Glutamatergic neuron (in vitro differentiated cells): ENCODE measurements at regions not wholly inside any gene's neighbourhood (a gene's known extent, or its start where the extent isn't known, plus 50 kb on each side); places are given as distances from the start of the nearest gene placed in this dataset.

ENCODE experiments used
- DNase-seq: peaks from one replicate; pipeline ENCODE4 v3.0.0; 2022
- H3K27ac Mint-ChIP-seq: one replicate; pipeline ENCODE4 v1.8.0; 2020; ENCODE audit warnings: mild to moderate bottlenecking, mixed read lengths, inconsistent platforms; ENCODE audit not compliant: unreplicated experiment
- H3K27me3 Mint-ChIP-seq: one replicate; pipeline ENCODE4 v1.8.0; 2020; ENCODE audit warnings: mild to moderate bottlenecking, moderate library complexity, mixed read lengths, inconsistent platforms; ENCODE audit not compliant: unreplicated experiment
- H3K36me3 Mint-ChIP-seq: one replicate; pipeline ENCODE4 v1.8.0; 2020; ENCODE audit warnings: mild to moderate bottlenecking, mixed read lengths, inconsistent platforms; ENCODE audit not compliant: unreplicated experiment
- H3K4me1 Mint-ChIP-seq: one replicate; pipeline ENCODE4 v1.8.0; 2020; ENCODE audit warnings: mild to moderate bottlenecking, low read depth, mixed read lengths, inconsistent platforms; ENCODE audit not compliant: unreplicated experiment
- H3K4me3 Mint-ChIP-seq: one replicate; pipeline ENCODE4 v1.8.0; 2020; ENCODE audit warnings: mild to moderate bottlenecking, mixed read lengths, inconsistent platforms; ENCODE audit not compliant: unreplicated experiment
- H3K9me3 Mint-ChIP-seq: one replicate; pipeline ENCODE4 v1.8.0; 2020; ENCODE audit warnings: mild to moderate bottlenecking, moderate library complexity, mixed read lengths, inconsistent platforms; ENCODE audit not compliant: unreplicated experiment
- CTCF ChIP-seq: fragments of 200-600 bp; sonication (generic); IDR thresholded peaks from one replicate; pipeline ENCODE4 v1.5.0; 2021; ENCODE audit not compliant: partially characterized antibody, unreplicated experiment

GRCh38 chr1:81617308-81617967 lies 183.3 kb upstream of the ADGRL2 start:
- Mint-ChIP-seq H3K27me3 (no peaks in the 10 kb centered on the region), H3K36me3 (peaks cover 5% of the 10 kb centered on the region), H3K4me1 (peaks cover 3% of the 10 kb centered on the region), H3K4me3 (no peak overlapping the region), H3K27ac (no peak overlapping the region), H3K9me3 (peaks cover 2% of the 10 kb centered on the region)
- TF ChIP-seq CTCF: no peak
- DNase-seq: no peak

DNA sequence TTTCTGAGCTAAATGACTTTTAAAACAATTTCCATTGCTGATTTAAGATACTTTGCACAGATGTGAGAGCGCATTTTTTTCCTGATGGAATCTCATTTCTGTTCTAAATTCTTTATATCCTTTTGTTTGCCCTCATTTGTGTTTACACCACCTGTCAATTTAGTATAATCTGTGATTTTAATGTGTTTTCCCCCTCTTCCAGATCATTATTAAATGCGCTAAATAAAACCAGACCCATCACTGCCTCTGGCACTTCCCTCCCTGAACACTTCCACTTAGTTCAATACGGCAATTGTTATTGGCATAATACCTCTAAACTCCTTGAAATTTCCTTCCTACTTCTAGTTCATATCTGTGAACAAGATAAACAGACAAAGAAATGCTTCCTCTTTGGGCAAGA lies 186.9 kb upstream of the ADGRL2 start:
- peaks cover 2% of the 10 kb centered on the region for H3K9me3 Mint-ChIP-seq
- no peak for TF ChIP-seq CTCF
- H3K27ac Mint-ChIP-seq: no peak overlapping the region
- DNase-seq: no peak
- H3K27me3 Mint-ChIP-seq: no peaks in the 10 kb centered on the region
- H3K36me3 Mint-ChIP-seq: peaks cover 9% of the 10 kb centered on the region
- H3K4me3 Mint-ChIP-seq: no peak overlapping the region
- H3K4me1 Mint-ChIP-seq: peaks cover 3% of the 10 kb centered on the region

DNA sequence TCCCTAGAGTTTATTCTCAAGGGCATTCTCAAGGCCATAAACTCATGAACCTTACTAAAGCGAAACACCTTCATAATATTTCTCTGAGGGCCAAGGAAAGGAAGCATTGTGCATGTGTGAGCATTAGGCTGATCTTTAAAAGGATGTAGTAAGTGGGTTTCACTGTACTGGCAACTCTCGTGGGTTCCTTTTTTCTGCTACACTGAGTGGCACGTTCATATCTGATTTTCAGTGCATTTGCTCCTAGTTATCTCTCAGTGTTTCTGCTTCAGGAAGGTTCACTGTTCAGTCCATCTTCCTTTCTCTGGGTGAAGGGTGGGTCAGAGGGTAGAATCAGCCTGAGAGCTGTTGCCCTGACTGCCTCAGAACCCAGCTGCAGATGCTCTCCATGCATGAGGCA lies 192.8 kb upstream of the ADGRL2 start:
- no peak overlapping the region for H3K27ac Mint-ChIP-seq
- TF ChIP-seq CTCF: no peak
- no peaks in the 10 kb centered on the region for H3K9me3 Mint-ChIP-seq
- peaks cover 5% of the 10 kb centered on the region for H3K36me3 Mint-ChIP-seq
- H3K27me3 Mint-ChIP-seq: no peaks in the 10 kb centered on the region
- DNase-seq: no peak
- H3K4me1 Mint-ChIP-seq: peaks cover 9% of the 10 kb centered on the region
- H3K4me3 Mint-ChIP-seq: no peak overlapping the region

- no peaks in the 10 kb centered on the region for H3K27me3 Mint-ChIP-seq
- H3K4me3 Mint-ChIP-seq: no peak overlapping the region
- no peak overlapping the region for H3K27ac Mint-ChIP-seq
- peaks cover 9% of the 10 kb centered on the region for H3K4me1 Mint-ChIP-seq
- no peaks in the 10 kb centered on the region for H3K9me3 Mint-ChIP-seq
- TF ChIP-seq CTCF: no peak
- no peak for DNase-seq
- peaks cover 5% of the 10 kb centered on the region for H3K36me3 Mint-ChIP-seq
These were observed 193.6 kb upstream of the ADGRL2 start for GRCh38 chr1:81607086-81607485.

DNA sequence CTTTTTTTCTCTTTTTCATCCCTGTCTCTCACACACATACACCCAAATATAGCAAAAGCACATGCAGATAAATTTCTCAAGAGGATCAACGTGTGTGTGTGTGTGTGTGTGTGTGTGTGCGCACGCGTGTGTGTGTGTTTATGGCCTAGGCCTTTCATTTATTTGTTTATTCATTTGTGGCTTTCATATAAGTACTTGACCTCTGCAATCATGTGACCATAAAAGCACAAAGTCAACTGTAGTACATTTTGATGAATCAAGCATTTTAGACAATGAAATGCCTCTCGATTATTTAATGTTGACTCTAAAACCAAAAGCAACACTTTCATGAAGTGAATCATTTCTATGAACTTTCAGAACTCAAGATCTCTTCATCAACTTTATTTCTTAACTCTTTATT lies 194.1 kb upstream of the ADGRL2 start:
- no peak overlapping the region for H3K27ac Mint-ChIP-seq

More for the DNA sequence above, 194.1 kb upstream of the ADGRL2 start:
- no peak for TF ChIP-seq CTCF
- Mint-ChIP-seq H3K4me3 (no peak overlapping the region), H3K4me1 (peaks cover 11% of the 10 kb centered on the region), H3K9me3 (no peaks in the 10 kb centered on the region), H3K27me3 (no peaks in the 10 kb centered on the region), H3K36me3 (peaks cover under 1% of the 10 kb centered on the region)
- DNase-seq: no peak
